RWPE1 (cell line): ENCODE measurements at regions not wholly inside any gene's neighbourhood (a gene's known extent, or its start where the extent isn't known, plus 50 kb on each side); places are given as distances from the start of the nearest gene placed in this dataset.
"Not testable (repeated sequence)": the region's sequence is repeated elsewhere in the genome, so short reads cannot be mapped to it uniquely, and the experiment has no call there.

Experiments
- CTCF ChIA-PET: fragments of 350-600 bp; sonication (Branson Sonifier 250); formaldehyde crosslinking; extraction: SDS; loops from one replicate; lab custom pipeline; 2021; lab: Yijun Ruan, JAX
- POLR2A ChIA-PET: fragments of 400-600 bp; formaldehyde crosslinking; extraction: SDS; loops from one replicate; lab custom pipeline; 2020; ENCODE audit warnings: antibody characterized with exemption; ENCODE audit not compliant: low non-redundant PET; lab: Yijun Ruan, JAX
- DNase-seq: peaks from one replicate; pipeline ENCODE4 v3.0.0; 2012; ENCODE audit warnings: low spot score
- H3K27ac ChIP-seq: fragments of 450-650 bp; 2 replicates; pipeline ENCODE4 v1.5.1; 2017
- CTCF ChIP-seq: fragments of 450-650 bp; conservative IDR thresholded peaks from 2 replicates; pipeline ENCODE4 v1.5.1; 2017; ENCODE audit warnings: low read depth, mild to moderate bottlenecking

- ChIA-PET CTCF (no interaction called here), POLR2A (no interaction called here)
- H3K27ac ChIP-seq, result no peak overlapping the region
- no peak for DNase-seq
- no peak for TF ChIP-seq CTCF
Observed at GRCh38 chr13:104510422-104510821, 1444.2 kb upstream of the SLC10A2 start.

- DNase-seq, CTCF ChIA-PET, H3K27ac ChIP-seq, POLR2A ChIA-PET: not testable (repeated sequence)
Observed at GRCh38 chr13:104493502-104493901, 1427.3 kb upstream of the SLC10A2 start.

GRCh38 chr13:104491916-104492315 lies 1425.7 kb upstream of the SLC10A2 start:
- no peak for DNase-seq
- POLR2A ChIA-PET, result no interaction called here
- CTCF ChIA-PET, result interaction anchor here (0.6 kb wide), 1 partner anchor 609 kb away, joined by 3 read pairs; no protein-coding TSS in a partner anchor
- H3K27ac ChIP-seq, result no peak overlapping the region
- no peak for TF ChIP-seq CTCF

- POLR2A ChIA-PET, result no interaction called here
- CTCF ChIA-PET, result no interaction called here
- DNase-seq, result no peak
- no peak overlapping the region for H3K27ac ChIP-seq
- no peak for TF ChIP-seq CTCF
Observed at GRCh38 chr13:104487006-104487405, 1420.8 kb upstream of the SLC10A2 start.

- no peak overlapping the region for H3K27ac ChIP-seq
- no peak for DNase-seq
- TF ChIP-seq CTCF, result no peak
- POLR2A ChIA-PET, result no interaction called here
- CTCF ChIA-PET, result no interaction called here
Observed at GRCh38 chr13:104485571-104485970, 1419.4 kb upstream of the SLC10A2 start.

GRCh38 chr13:104483631-104484030 lies 1417.4 kb upstream of the SLC10A2 start:
- no peak for TF ChIP-seq CTCF
- H3K27ac ChIP-seq, result no peak overlapping the region
- ChIA-PET POLR2A (no interaction called here), CTCF (no interaction called here)
- no peak for DNase-seq

- POLR2A ChIA-PET, result no interaction called here
- no peak for DNase-seq
- TF ChIP-seq CTCF, result no peak
- H3K27ac ChIP-seq, result no peak overlapping the region
- CTCF ChIA-PET, result no interaction called here
Observed at GRCh38 chr13:104477261-104477660, 1411.0 kb upstream of the SLC10A2 start.
